NCI-H345 treated with DMSO at 0.1 percent for 48 hours (cell line): ENCODE measurements at regions not wholly inside any gene's neighbourhood (a gene's known extent, or its start where the extent isn't known, plus 50 kb on each side); places are given as distances from the start of the nearest gene placed in this dataset.
"Not testable (repeated sequence)": the region's sequence is repeated elsewhere in the genome, so short reads cannot be mapped to it uniquely, and the experiment has no call there.

ENCODE experiments used
- DNase-seq: peaks from one replicate; lab custom pipeline; 2025; ENCODE audit not compliant: unreplicated experiment; lab: John Stamatoyannopoulos, UW

DNA sequence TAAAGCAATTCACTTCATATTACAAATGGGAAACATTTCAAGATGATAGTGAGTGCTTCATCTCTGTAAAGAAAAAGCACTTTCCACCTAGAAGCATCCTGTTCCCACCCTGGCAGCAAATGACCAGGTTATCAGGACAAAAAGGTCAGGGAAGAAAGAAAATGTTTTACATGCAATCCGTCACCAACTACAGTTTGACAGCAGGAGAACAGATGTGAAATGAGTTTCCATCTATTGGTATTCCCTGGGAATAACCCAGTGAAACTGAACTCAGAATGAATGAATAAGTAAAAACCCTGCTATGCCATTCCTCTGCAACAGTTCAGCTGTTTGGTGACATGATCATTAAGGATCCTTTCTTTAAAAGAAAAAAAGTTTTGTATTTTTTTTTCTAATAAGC lies 67.6 kb downstream of the HTR1A start:
- no peak for DNase-seq

GRCh38 chr5:63878788-63879187 lies 83.5 kb downstream of the HTR1A start:
- DNase-seq, result no peak

GRCh38 chr5:63877961-63878360 lies 84.3 kb downstream of the HTR1A start:
- DNase-seq, result no peak

- DNase-seq, result no peak
Observed at GRCh38 chr5:63860379-63860778, 101.9 kb downstream of the HTR1A start.

DNA sequence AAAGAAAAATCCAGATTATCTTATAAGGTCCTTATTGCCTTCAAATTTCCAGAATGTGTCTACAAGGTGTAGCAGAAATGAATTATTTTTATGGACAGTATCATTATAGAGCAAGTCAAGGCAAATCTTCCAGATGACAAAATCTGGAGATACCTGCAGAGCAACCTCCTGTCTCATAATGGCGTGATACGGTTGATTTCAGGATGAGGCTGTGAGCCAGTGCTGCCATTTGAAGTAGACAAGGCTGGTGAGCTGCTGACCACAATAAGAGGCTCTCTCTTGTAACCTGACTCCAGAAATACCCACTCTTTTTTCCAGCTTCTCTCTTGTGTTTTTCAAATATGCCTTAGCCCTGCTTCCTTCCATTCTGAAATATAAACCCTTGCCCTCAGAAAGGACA lies 108.2 kb downstream of the HTR1A start:
- no peak for DNase-seq

DNA sequence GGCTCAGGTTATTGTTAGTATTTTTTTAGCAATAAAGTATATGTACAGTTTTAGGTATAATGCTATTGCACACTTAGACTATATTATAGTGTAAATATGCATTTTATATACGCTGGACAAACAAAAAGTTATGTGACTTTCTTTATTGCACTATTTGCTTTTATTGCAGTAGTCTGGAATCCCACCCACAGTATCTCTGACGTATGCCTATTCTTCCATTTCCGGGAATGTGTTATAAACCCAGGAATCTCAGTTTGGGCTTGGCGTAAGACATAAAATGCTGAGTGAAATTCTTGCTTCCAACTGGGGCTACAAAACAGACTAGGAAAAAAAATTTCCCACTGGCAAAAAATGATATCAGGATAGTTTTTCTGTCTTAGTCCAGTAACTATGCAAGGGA lies 119.1 kb downstream of the HTR1A start:
- DNase-seq, result no peak

DNA sequence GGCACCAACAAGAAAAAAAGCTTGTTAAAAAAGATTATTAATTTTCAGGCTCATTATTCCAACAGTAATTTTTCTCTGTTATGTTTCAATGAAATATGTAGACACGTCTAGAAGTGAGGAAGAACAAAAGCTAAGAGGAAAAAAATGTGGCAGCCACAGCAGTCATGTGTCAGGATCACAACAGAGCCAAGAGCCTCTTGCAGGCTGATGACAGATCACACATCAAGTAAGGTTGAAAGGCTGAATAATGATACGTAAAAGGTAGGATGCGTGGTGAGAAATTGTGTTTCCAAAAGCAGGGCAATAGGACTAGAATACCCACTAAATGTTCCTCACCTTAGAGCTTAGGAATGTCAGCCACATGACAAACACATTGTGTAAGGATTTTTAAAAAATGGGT lies 124.8 kb downstream of the HTR1A start:
- no peak for DNase-seq

DNA sequence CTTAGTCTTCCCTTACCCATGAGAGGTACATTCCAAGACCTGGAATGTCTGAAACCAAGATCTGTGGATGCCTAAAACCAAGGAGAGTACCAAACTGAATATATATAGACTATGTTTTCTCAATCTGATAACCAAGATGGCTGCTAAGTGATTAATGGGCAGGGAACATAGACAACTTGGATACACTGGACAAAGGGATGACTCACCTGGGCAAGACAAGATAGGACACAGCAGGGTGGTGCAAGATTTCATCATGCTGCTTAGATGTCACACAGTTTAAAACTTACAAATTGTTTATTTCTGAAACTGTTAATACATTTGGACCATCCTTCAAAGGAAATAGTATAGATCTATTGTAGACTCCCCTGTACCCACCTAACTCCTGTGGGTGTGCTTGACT lies 130.9 kb downstream of the HTR1A start:
- no peak for DNase-seq

- no peak for DNase-seq
Observed at GRCh38 chr5:63825984-63826383, 136.3 kb downstream of the HTR1A start.

DNA sequence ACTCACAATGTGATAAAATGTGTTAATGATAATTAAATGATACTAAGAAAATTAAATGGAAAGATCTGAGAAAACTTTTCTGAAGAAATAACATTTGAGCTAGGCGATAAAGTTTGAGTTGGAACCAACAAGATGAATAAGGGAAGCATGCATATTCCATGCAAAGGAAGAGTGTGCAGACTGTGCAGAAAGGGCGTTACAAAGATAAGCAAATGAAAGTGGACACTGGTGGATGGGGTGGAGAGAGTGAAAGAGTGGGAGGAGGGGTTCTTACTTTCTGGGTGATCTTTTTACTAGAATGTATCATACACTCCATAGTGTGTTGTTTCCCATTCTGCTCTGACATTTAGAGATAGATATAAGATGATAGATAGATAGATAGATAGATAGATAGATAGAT lies 138.7 kb downstream of the HTR1A start:
- DNase-seq, result no peak

- no peak for DNase-seq
Observed at GRCh38 chr5:63822614-63823013, 139.6 kb downstream of the HTR1A start.

DNA sequence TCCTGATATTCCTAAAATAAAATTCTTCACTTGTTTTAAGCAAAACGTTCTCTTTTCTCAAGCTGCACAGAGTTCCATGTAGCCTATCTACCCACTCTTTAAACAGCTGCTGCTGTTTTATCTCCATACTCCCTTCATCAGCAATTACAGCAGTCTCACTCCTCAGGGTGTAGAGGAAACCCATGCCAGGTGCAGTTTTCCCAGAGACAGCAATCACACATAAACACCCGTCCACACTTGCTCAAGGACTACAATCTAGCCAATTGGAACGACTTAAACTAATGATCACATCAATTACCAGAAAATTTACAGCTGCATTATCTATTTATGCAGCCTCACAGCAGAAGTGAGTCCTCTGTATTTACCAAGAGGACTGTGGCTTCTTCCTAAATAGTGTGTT lies 141.7 kb downstream of the HTR1A start:
- no peak for DNase-seq

- DNase-seq, result no peak
Observed at GRCh38 chr5:63812693-63813092, 149.6 kb downstream of the HTR1A start.

- no peak for DNase-seq
Observed at GRCh38 chr5:63811961-63812360, 150.3 kb downstream of the HTR1A start.

DNA sequence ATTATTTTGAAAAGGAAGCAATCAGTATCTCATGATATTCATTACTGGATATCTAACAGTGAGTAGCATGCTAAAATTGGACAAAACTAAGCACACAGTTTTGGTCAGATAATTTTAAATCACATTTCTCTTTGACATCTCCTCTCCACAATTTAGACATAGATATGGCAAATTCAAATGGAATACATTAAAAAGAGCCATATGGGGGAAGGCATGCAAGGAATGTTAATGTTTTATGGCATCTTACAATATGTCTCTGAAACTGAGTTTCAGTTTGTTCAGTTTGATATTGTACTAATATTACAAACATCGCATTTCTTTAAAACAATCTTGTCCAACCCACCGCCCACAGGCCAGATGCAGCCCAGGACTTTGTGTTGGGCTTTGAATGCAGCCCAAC lies 151.0 kb downstream of the HTR1A start:
- DNase-seq, result no peak

DNA sequence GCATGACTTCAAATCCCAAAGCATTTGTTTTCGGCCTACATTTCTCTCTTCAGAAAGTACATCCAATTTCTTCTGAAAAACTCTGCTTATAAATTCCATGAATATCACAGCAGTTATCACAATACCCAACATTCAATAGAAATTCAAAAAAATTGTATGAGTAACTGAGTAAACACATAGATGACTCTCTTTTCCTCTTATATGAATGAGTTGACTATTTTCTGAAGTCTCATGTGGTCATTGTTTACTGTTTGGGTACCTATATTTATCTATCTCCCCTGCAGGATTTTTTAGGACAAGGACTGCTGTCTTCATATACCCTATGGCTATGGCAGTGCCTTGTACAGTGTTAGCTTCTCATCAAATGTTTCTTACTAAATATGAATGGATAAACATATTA lies 157.1 kb downstream of the HTR1A start:
- DNase-seq, result no peak

DNA sequence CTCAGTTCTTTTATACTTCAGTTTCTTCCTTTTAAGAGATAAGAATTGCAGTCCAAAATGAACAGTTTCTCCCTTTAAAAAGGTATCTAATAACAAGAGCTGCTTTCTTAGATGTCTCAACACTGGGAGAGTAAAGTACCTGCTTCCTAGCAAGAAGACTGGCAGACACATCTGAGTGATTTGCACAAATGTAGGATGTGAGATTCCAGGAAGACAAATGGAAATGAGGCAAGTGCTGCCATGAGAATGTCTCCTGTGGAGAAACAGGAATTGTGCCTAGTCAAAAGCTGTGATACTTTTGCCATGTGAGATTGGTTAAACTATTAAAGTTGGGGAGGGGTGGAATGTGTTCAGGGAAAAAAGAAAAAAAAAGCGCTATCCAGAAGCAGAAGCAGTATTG lies 159.1 kb downstream of the HTR1A start:
- DNase-seq, result no peak

- no peak for DNase-seq
Observed at GRCh38 chr5:63794979-63795378, 167.3 kb downstream of the HTR1A start.

DNA sequence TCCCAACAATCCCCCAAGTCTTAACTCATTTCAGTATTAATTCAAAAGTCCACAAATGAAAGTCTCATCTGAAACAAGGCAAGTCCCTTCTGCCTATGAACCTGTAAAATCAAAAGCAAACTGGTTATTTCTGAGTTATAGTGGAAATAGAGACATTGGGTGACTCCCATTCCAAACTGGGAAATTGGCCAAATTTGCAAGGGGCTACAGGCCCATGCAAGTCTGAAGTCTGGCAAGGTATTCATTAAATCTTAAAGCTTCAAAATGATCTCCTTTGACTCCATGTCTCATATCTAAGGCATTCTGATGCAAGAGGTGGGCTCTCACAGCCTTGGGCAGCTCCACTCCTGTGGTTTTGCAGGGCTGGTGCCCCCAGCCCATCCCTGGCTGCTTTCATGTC lies 167.9 kb downstream of the HTR1A start:
- DNase-seq, result no peak

GRCh38 chr5:63774939-63775338 lies 187.3 kb downstream of the HTR1A start:
- no peak for DNase-seq

DNA sequence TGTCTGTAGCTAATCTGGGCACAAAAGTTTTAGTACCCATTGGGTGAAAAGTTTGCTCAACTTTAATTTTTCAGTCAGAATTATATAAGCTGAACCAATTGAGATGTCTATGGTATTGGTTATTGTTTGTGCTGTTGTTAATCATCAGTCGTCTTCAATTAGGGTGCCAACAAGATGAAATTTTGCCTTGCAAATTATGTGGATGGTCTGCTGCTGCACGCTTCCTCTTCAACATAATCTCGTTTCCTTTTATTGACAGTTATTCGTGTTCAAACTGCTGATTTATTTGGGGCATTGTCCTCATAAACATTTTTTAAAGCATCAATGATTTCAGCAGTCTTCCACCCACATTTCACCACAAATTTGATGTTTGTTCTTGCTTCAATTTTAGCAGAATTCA lies 194.0 kb downstream of the HTR1A start:
- no peak for DNase-seq

GRCh38 chr5:63760965-63761364 lies 201.3 kb downstream of the HTR1A start:
- no peak for DNase-seq

GRCh38 chr5:63743096-63743798 lies 219.0 kb downstream of the HTR1A start:
- DNase-seq, result no peak

GRCh38 chr5:63732880-63733279 lies 229.4 kb downstream of the HTR1A start:
- not testable (repeated sequence) for DNase-seq
